ENCODE measurements at regions not wholly inside any gene's neighbourhood (a gene's known extent, or its start where the extent isn't known, plus 50 kb on each side); places are given as distances from the start of the nearest gene placed in this dataset.

GRCh38 chr7:118111347-118111746 lies 72.6 kb upstream of the LSM8 start (continued):
- TF ChIP-seq E4F1 (IDR thresholded peaks at IDR 0.05; ENCODE audit: borderline replicate concordance, partially characterized antibody) (no peak), ZNF274 (IDR thresholded peaks at IDR 0.05; ENCODE audit: insufficient read depth, insufficient read length) (no peak), STAT1 (conservative IDR thresholded peaks at IDR 0.05) (no peak), SPI1 (IDR thresholded peaks at IDR 0.05; ENCODE audit: borderline replicate concordance, insufficient read depth, low read depth, low read length) (no peak)

GRCh38 chr7:118114175-118114574 lies 69.8 kb upstream of the LSM8 start:
- ChIA-PET POLR2A (no interaction called here), RAD21 (ENCODE audit: unreplicated experiment) (no interaction called here), SMC1A (ENCODE audit: uncharacterized antibody, unreplicated experiment) (no interaction called here), CTCF (no interaction called here)
- H3K4me1 ChIP-seq (ENCODE audit: control insufficient read depth, insufficient read depth, low read length), result no peaks in the 10 kb centered on the region
- no peaks in the 10 kb centered on the region for H3K79me2 ChIP-seq (ENCODE audit: control insufficient read depth, insufficient read depth, low read length)
- no peak overlapping the region for H3K4me3 ChIP-seq
- no TSS peak for BruUV-seq (replicated peaks)
- no peaks in the 10 kb centered on the region for H3K27me3 ChIP-seq (replicated peaks in 1 of 2; ENCODE audit: control insufficient read depth in 2 of 2, insufficient read depth in 2 of 2, low read length in 1 of 2)
- no peak overlapping the region for H3K4me2 ChIP-seq (ENCODE audit: control insufficient read depth, insufficient read depth)
- intact Hi-C loops (cut with micrococcal nuclease; ENCODE audit: unreplicated experiment) (no loop called here), in situ Hi-C loops (cut with MboI) (no loop called here)
- H3K9me3 ChIP-seq (replicated peaks; ENCODE audit: control insufficient read depth, insufficient read depth, low read length), result no peaks in the 10 kb centered on the region
- H4K20me1 ChIP-seq (ENCODE audit: control insufficient read depth, insufficient read depth), result no peaks in the 10 kb centered on the region
- DNase-seq (ENCODE audit: low read depth, low spot score) (no peak), ATAC-seq (no peak), FAIRE-seq (no peak)
- WGBS (ENCODE audit: insufficient coverage, insufficient replicate concordance, low lambda C conversion rate, missing lambda C conversion rate), result 53% methylated on average over 10 of the region's 10 CpGs
- H3K27ac ChIP-seq (ENCODE audit: control insufficient read depth, insufficient read depth), result no peak overlapping the region
- no peak overlapping the region for H3K9ac ChIP-seq (ENCODE audit: control insufficient read depth, insufficient read depth, low read length)
- TF ChIP-seq JUND (IDR thresholded peaks at IDR 0.05; ENCODE audit: low read depth, low read length) (no peak), ZNF274 (IDR thresholded peaks at IDR 0.05; ENCODE audit: insufficient read depth, insufficient read length) (no peak), IKZF1 (conservative IDR thresholded peaks at IDR 0.05) (no peak), ZNF24 (IDR thresholded peaks at IDR 0.05) (no peak), MYB (IDR thresholded peaks at IDR 0.05; ENCODE audit: borderline replicate concordance, low read depth, low read length) (no peak), SMAD5 (IDR thresholded peaks at IDR 0.05; ENCODE audit: low read depth) (no peak), TCF12 (IDR thresholded peaks at IDR 0.05; ENCODE audit: low read depth, low read length) (no peak), DPF2 (IDR thresholded peaks at IDR 0.05) (no peak), HDAC6 (IDR thresholded peaks at IDR 0.05; ENCODE audit: unreplicated experiment) (no peak), NFIC (IDR thresholded peaks at IDR 0.05; ENCODE audit: low read depth, low read length) (no peak), CBFB (IDR thresholded peaks at IDR 0.05; ENCODE audit: low read depth) (no peak), FOXM1 (IDR thresholded peaks at IDR 0.05; ENCODE audit: low read depth, low read length) (no peak), SMC3 (IDR thresholded peaks at IDR 0.05; ENCODE audit: borderline replicate concordance, low read length) (no peak), FOS (IDR thresholded peaks at IDR 0.05; ENCODE audit: borderline replicate concordance, extremely low read depth, insufficient read length) (no peak), MAX (IDR thresholded peaks at IDR 0.05; ENCODE audit: low read depth, low read length) (no peak), ZNF207 (IDR thresholded peaks at IDR 0.05; ENCODE audit: borderline replicate concordance) (no peak), SIN3A (IDR thresholded peaks at IDR 0.05; ENCODE audit: low read depth, low read length) (no peak)
- H3K36me3 ChIP-seq (ENCODE audit: control insufficient read depth in 2 of 2, insufficient read depth in 2 of 2, low read length in 1 of 2), result no peaks in the 10 kb centered on the region
- H2AFZ ChIP-seq (ENCODE audit: control insufficient read depth, low read depth, low read length), result no peak overlapping the region
